Fibroblast of mammary gland (primary cell): ENCODE measurements at regions not wholly inside any gene's neighbourhood (a gene's known extent, or its start where the extent isn't known, plus 50 kb on each side); places are given as distances from the start of the nearest gene placed in this dataset.
A peak's percentile ranks its signal among the peaks of the same experiment; 100 is the strongest.

Experiments used
- DNase-seq: peaks from one replicate; pipeline ENCODE4 v3.0.0-alpha.2; 2010; ENCODE audit warnings: low read depth
- H3K4me3 ChIP-seq: 2 replicates; pipeline ENCODE4 v1.5.1; 2011; ENCODE audit warnings: low read depth, mild to moderate bottlenecking, low read length, moderate library complexity; ENCODE audit not compliant: control insufficient read depth
- CTCF ChIP-seq: conservative IDR thresholded peaks from 2 replicates; pipeline ENCODE4 v1.5.1; 2011; ENCODE audit warnings: low read depth, low read length, inconsistent platforms; ENCODE audit not compliant: control insufficient read depth, insufficient read depth

DNA sequence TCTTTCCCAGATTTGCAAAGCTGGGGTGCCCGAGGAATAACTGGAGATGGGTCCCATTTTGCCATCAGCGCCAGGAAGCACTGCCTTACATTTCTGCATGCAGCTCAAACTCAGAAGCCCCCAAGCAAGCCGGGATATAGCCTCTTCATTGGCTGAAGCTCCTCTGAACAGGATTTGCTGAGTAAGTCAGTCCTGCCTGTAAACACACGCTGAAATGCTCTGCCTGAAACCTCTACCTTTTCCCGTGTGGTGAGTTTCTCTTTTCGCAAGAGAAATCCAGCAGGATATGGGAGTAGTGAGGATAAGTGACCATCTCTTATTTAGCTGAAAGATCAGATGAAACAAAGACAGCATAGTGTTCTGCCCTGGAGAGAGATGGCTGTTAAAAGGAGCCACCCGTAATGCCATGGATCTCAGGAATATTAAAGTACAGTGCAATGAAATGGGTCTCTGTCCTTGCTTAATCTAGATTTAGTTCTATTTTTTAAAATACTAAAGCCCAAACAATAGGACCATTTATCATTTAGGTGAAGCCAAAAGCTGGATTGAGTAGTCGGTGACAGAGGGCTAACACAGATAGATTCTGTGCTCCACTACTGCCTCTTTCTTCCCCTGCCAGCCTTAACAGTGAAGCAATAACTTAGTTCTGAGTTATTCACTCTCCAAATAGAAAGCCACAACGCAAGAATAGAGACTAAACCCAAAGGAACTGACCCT is 177.5 kb upstream of the PPP2R2B start:
- no peak for TF ChIP-seq CTCF
- no peak for DNase-seq
- H3K4me3 ChIP-seq = no peak overlapping the region

- no peak for DNase-seq
- no peak for TF ChIP-seq CTCF
- no peak overlapping the region for H3K4me3 ChIP-seq
Measured at GRCh38 chr5:147057051-147057450, 177.8 kb upstream of the STK32A start.

- TF ChIP-seq CTCF = no peak
- H3K4me3 ChIP-seq = no peak overlapping the region
- no peak for DNase-seq
Measured at GRCh38 chr5:147061431-147061830, 173.4 kb upstream of the STK32A start.

DNA sequence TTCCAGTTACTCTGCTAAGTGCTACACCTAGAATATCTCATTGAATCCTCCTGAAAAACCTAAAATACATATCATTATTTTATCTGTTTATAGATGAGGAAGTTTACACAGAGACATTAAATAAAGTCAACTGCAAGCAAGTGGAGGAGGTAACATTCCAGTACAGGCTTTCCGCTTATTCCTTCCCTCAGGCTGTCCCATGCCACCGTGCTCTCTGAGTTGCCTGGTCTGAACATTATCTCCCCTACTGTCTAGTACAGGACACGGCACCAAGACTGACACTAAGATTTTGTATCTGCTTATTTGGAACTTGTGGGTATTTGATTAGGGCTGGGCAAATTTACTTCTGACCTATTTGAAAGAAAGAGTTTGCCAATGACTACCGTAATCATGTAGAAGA is 172.4 kb upstream of the STK32A start:
- DNase-seq = no peak
- no peak for TF ChIP-seq CTCF

DNA sequence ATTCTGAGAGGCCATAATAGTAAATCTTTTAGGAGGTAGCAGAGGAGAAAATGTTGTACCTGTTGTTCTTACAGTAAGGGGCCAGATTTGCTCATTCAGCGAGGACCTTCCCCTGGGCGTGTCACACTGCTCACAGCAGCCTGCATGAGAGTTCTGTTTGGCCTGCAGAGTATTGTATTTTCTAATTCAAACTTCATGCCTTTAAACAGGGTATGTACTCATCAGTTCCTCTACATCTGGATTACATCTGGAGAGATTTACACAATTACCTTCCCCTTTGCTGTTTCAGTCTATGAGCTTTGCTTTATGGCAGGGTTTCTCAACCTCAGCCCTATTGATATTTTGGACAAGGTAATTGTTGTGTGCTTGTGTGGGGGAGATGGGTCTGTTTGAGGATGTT is 170.9 kb upstream of the STK32A start:
- peak; percentile 29 for DNase-seq
- H3K4me3 ChIP-seq = no peak overlapping the region
- no peak for TF ChIP-seq CTCF

More for the DNA sequence above, 172.4 kb upstream of the STK32A start:
- no peak overlapping the region for H3K4me3 ChIP-seq

- no peak for DNase-seq
- H3K4me3 ChIP-seq = no peak overlapping the region
- no peak for TF ChIP-seq CTCF
Measured at GRCh38 chr5:147065071-147065470, 169.8 kb upstream of the STK32A start.

DNA sequence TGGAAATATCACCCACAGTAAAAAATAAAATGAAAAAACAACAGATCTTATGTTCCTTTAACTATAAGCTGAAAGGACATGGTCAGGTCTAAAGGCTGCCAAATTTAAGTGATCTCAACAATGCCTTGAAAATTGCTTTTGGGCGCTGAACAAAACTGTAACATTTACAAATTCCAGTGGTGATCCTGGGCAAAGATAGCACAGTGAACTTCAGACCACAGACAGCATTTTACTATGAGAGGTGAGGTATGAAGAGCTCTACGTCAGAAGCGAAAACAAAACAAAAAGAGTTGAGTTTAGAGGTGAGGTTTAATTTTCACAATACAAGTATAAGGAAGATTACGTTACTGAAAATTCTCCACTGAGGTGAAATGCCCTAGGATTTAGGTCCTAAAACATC is 165.8 kb upstream of the STK32A start:
- DNase-seq = no peak
- H3K4me3 ChIP-seq = no peak overlapping the region
- TF ChIP-seq CTCF = no peak
